ENCODE measurements at regions not wholly inside any gene's neighbourhood (a gene's known extent, or its start where the extent isn't known, plus 50 kb on each side); places are given as distances from the start of the nearest gene placed in this dataset.

DNA sequence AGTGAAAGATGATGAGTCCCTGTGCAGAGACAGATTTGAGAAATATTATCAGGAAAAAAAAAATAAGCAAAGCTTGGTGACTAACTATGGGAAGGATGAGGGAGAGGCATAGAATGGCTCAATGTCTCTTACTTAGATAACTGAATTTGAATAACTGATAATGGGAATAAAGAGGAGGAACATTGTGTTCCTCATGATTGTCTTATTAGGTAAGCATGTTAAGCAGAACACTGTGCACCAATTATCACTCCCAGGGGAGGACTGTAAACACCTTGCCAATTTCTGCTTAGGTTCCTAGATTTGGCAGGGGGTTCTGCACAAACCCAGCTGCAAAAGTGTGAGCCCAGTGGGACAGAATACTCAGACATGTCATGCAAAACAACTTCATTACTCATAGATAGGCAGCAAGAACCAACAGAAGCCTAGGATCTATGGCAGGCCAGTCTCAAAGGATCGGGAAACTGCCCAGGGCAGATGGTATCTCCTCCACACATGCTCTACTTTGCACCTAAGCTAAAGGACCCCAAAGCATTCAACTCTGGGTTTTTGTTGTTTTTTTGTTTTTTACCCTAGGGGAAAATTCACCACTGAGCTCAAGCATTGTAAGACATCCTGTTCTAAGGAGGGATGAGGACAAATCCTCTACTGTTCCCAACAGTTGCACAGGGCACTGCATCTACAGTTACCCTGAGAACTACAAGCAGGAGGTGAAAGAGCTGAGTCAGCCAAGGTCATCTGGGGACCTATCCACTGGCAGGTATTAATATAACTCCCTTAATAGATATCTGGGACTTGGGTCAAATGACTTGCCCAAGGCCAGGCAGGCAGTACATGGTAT, 907.0 kb downstream of the RAPGEF2 start:
- H4K20me1 ChIP-seq (ENCODE audit: insufficient read depth, low read length), result no peaks in the 10 kb centered on the region
- no peaks in the 10 kb centered on the region for H3K27me3 ChIP-seq (replicated peaks; ENCODE audit: insufficient read depth, low read length)
- H3K27ac ChIP-seq (ENCODE audit: low read length), result no peak overlapping the region
- H3K36me3 ChIP-seq (replicated peaks; ENCODE audit: insufficient read depth, low read length), result no peaks in the 10 kb centered on the region
- H3F3A ChIP-seq (ENCODE audit: insufficient read depth, low read length), result no peaks in the 10 kb centered on the region
- TF ChIP-seq, protein P1, sequence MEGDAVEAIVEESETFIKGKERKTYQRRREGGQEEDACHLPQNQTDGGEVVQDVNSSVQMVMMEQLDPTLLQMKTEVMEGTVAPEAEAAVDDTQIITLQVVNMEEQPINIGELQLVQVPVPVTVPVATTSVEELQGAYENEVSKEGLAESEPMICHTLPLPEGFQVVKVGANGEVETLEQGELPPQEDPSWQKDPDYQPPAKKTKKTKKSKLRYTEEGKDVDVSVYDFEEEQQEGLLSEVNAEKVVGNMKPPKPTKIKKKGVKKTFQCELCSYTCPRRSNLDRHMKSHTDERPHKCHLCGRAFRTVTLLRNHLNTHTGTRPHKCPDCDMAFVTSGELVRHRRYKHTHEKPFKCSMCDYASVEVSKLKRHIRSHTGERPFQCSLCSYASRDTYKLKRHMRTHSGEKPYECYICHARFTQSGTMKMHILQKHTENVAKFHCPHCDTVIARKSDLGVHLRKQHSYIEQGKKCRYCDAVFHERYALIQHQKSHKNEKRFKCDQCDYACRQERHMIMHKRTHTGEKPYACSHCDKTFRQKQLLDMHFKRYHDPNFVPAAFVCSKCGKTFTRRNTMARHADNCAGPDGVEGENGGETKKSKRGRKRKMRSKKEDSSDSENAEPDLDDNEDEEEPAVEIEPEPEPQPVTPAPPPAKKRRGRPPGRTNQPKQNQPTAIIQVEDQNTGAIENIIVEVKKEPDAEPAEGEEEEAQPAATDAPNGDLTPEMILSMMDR (IDR thresholded peaks at IDR 0.05; ENCODE audit: low read length), result no peak
- TF ChIP-seq EZH2phosphoT487 (IDR thresholded peaks at IDR 0.05; ENCODE audit: low read length) (no peak), EZH2 (optimal IDR thresholded peaks at IDR 0.05; ENCODE audit: low read depth, low read length) (no peak)
- H3K9me3 ChIP-seq (replicated peaks; ENCODE audit: insufficient read depth, low read length), result no peaks in the 10 kb centered on the region
- no peaks in the 10 kb centered on the region for H3K79me2 ChIP-seq (ENCODE audit: low read length)
- H3K9ac ChIP-seq (ENCODE audit: low read length), result no peak overlapping the region
- H3K4me3 ChIP-seq (ENCODE audit: low read length), result no peak overlapping the region
- no peak for DNase-seq
- H3K4me2 ChIP-seq (ENCODE audit: low read depth, low read length), result no peak overlapping the region
- no peaks in the 10 kb centered on the region for H3K4me1 ChIP-seq (ENCODE audit: low read length)
- H2AFZ ChIP-seq (ENCODE audit: low read length), result no peak overlapping the region
- no peaks in the 10 kb centered on the region for H3K9me2 ChIP-seq (replicated peaks; ENCODE audit: insufficient read depth, low read length)

- Histone ChIP-seq H3K27me3 (replicated peaks; ENCODE audit: insufficient read depth, low read length) (no peaks in the 10 kb centered on the region), H3K9ac (ENCODE audit: low read length) (no peak overlapping the region), H4K20me1 (ENCODE audit: insufficient read depth, low read length) (no peaks in the 10 kb centered on the region), H3K27ac (ENCODE audit: low read length) (no peak overlapping the region), H3K4me3 (ENCODE audit: low read length) (no peak overlapping the region), H3K4me2 (ENCODE audit: low read depth, low read length) (no peak overlapping the region), H3K4me1 (ENCODE audit: low read length) (no peaks in the 10 kb centered on the region), H3K9me3 (replicated peaks; ENCODE audit: insufficient read depth, low read length) (no peaks in the 10 kb centered on the region), H2AFZ (ENCODE audit: low read length) (no peak overlapping the region), H3F3A (ENCODE audit: insufficient read depth, low read length) (no peaks in the 10 kb centered on the region), H3K79me2 (ENCODE audit: low read length) (no peaks in the 10 kb centered on the region), H3K9me2 (replicated peaks; ENCODE audit: insufficient read depth, low read length) (no peaks in the 10 kb centered on the region), H3K36me3 (replicated peaks; ENCODE audit: insufficient read depth, low read length) (no peaks in the 10 kb centered on the region)
- TF ChIP-seq, protein P1 (IDR thresholded peaks at IDR 0.05; ENCODE audit: low read length), result no peak
- TF ChIP-seq EZH2 (optimal IDR thresholded peaks at IDR 0.05; ENCODE audit: low read depth, low read length), result no peak
- no peak for TF ChIP-seq EZH2phosphoT487 (IDR thresholded peaks at IDR 0.05; ENCODE audit: low read length)
- no peak for DNase-seq
Observed at GRCh38 chr4:160019936-160020335, 917.1 kb downstream of the RAPGEF2 start.

- Histone ChIP-seq H3K79me2 (ENCODE audit: low read length) (no peaks in the 10 kb centered on the region), H2AFZ (ENCODE audit: low read length) (no peak overlapping the region), H3K9ac (ENCODE audit: low read length) (no peak overlapping the region), H3K4me2 (ENCODE audit: low read depth, low read length) (no peak overlapping the region), H3K36me3 (replicated peaks; ENCODE audit: insufficient read depth, low read length) (no peaks in the 10 kb centered on the region), H3K27me3 (replicated peaks; ENCODE audit: insufficient read depth, low read length) (no peaks in the 10 kb centered on the region), H3K9me2 (replicated peaks; ENCODE audit: insufficient read depth, low read length) (no peaks in the 10 kb centered on the region), H3F3A (ENCODE audit: insufficient read depth, low read length) (no peaks in the 10 kb centered on the region), H3K9me3 (replicated peaks; ENCODE audit: insufficient read depth, low read length) (no peaks in the 10 kb centered on the region), H4K20me1 (ENCODE audit: insufficient read depth, low read length) (no peaks in the 10 kb centered on the region), H3K4me1 (ENCODE audit: low read length) (no peaks in the 10 kb centered on the region), H3K4me3 (ENCODE audit: low read length) (no peak overlapping the region), H3K27ac (ENCODE audit: low read length) (no peak overlapping the region)
- no peak for TF ChIP-seq EZH2phosphoT487 (IDR thresholded peaks at IDR 0.05; ENCODE audit: low read length)
- no peak for TF ChIP-seq EZH2 (optimal IDR thresholded peaks at IDR 0.05; ENCODE audit: low read depth, low read length)
- TF ChIP-seq, protein P1 (IDR thresholded peaks at IDR 0.05; ENCODE audit: low read length), result no peak
- DNase-seq, result no peak
Observed at GRCh38 chr4:160020804-160021203, 917.9 kb downstream of the RAPGEF2 start.

Measured in MM.1S (cell line).